Mesodermal cell (in vitro differentiated cells): ENCODE measurements at regions not wholly inside any gene's neighbourhood (a gene's known extent, or its start where the extent isn't known, plus 50 kb on each side); places are given as distances from the start of the nearest gene placed in this dataset.

Experiments
- H3K27ac ChIP-seq: 2 replicates; pipeline ENCODE4 v1.7.0; 2013; ENCODE audit warnings: mild to moderate bottlenecking, low read depth, low read length, moderate library complexity; ENCODE audit not compliant: severe bottlenecking
- H3K36me3 ChIP-seq: 2 replicates; pipeline ENCODE4 v1.7.1; 2013; ENCODE audit warnings: mild to moderate bottlenecking, low read length, moderate library complexity; ENCODE audit not compliant: control insufficient read depth, insufficient read depth
- H3K4me1 ChIP-seq: one replicate; pipeline ENCODE4 v1.7.1; 2013; ENCODE audit warnings: mild to moderate bottlenecking, low read length; ENCODE audit not compliant: insufficient read depth, control insufficient read depth, poor library complexity, severe bottlenecking
- H3K4me3 ChIP-seq: 2 replicates; pipeline ENCODE4 v1.7.0; 2013; ENCODE audit warnings: low read length, control low read depth, mild to moderate bottlenecking; ENCODE audit not compliant: insufficient read depth, poor library complexity, severe bottlenecking; ENCODE audit errors: extremely low read depth
- H3K9me3 ChIP-seq: 2 replicates; pipeline ENCODE4 v1.7.1; 2013; ENCODE audit warnings: mild to moderate bottlenecking, low read length, moderate library complexity; ENCODE audit not compliant: control insufficient read depth
- WGBS, 2 experiments: methylation state at CpG; one replicate each; pipeline ENCODE4 v1.1.5; 2013; ENCODE audit warnings: missing lambda C conversion rate in 2 of 2; ENCODE audit not compliant: insufficient coverage in 2 of 2; 5-methylcytosine and 5-hydroxymethylcytosine counted together

DNA sequence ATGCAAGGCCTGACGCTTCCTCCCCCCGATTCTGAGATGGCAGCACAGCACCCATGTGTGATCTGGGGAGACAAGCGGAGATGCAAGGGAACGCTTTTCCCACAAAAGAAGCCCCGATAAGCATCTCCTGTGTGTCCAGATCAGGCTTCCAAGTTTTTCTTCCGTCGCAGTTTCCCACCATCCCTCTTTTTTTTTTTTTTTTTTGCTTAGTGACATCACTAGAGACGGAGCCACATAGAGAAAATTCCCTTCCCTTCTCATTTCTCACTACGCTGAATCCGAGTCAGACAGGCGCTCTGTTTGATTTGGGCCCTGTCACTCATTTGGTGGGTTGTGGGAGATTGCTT lies 160.9 kb downstream of the HSD17B3 start:
- 93 to 96% methylated on average over 6 to 7 of the region's 11 CpGs for WGBS, 2 experiments
- Histone ChIP-seq H3K4me3 (no peak overlapping the region), H3K4me1 (peaks cover 12% of the 10 kb centered on the region), H3K36me3 (no peaks in the 10 kb centered on the region), H3K9me3 (peaks cover 7% of the 10 kb centered on the region), H3K27ac (no peak overlapping the region)

DNA sequence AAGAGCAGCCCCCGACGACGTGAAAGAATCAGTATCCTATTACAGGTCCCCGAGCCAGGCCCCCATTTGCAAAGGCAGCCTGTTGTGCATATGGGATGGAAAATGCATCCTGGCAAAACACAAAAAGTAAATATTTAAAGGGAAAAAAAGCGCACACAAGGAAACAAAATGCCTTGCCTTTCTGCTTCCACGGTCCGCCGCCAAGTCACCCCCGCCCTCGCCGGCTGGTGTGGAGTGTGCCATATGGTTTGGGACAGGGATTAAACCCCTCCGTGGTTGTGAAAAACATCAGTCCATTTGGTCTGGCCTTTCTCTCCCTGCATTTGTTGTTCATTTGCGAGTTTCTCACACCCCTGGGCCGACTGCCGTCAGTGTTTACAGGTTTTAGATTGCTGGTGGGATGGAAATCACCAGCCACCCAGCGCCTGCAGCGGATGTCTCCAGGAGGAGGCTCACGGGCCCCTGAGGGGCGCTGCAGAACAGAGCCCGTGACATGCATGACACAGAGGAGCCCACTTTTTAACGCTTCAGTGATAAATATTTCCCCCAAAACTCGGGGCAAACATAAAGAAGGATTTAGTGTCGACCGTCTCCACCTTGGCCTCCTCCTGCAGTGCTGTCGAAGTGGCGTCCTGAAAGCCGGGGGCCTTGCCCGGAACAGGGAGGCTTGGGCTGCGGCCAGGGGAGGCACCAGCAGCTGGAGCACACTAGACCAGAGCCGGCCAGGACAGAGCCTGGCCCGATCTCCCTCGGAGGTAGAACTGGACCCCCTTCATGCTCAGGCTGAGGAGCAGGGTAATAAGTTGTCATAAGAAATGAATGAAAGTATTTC lies 161.5 kb downstream of the HSD17B3 start:
- Histone ChIP-seq H3K4me3 (no peak overlapping the region), H3K36me3 (no peaks in the 10 kb centered on the region), H3K27ac (no peak overlapping the region), H3K4me1 (peaks cover 12% of the 10 kb centered on the region), H3K9me3 (peaks cover 7% of the 10 kb centered on the region)
- 67% methylated on average over 26 to 28 of the region's 32 CpGs for WGBS, 2 experiments

DNA sequence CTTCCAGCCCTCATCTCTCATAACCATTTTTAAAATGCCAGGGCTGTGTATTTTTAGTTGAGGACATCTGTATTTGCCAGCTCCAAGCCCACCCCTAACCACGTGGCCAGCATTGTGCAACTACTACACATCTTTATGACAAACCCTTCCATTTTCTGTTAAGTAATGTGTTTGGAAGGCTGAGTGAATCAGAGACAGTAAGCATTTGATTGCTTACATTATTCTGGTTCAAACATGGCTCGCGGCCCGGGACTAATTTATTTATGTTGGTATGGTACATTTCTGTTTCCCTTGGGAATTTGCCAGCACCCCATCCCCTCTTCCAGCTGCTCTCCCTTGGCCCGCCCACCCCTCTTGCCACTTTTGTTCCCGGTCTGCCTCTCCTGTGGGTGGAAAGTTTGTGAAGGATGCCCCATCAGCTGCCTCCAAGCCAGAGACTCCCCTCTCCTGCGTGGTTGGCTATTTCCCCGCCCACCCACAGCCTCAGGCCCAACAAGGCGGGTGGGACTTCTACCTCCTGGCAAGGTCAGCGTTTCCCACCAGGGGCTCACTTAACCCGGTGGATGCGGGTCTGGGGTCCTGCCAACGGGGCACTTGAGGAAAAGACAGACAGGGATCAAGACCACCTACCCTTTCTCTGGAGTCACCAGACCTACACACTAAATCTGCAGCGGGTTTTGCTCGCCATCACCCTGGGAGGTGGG lies 162.2 kb downstream of the HSD17B3 start:
- H3K4me3 ChIP-seq, result no peak overlapping the region
- no peak overlapping the region for H3K27ac ChIP-seq
- peaks cover 7% of the 10 kb centered on the region for H3K9me3 ChIP-seq
- no peaks in the 10 kb centered on the region for H3K36me3 ChIP-seq
- H3K4me1 ChIP-seq, result peaks cover 12% of the 10 kb centered on the region
- 70% methylated on average over 6 to 7 of the region's 15 CpGs for WGBS, 2 experiments

DNA sequence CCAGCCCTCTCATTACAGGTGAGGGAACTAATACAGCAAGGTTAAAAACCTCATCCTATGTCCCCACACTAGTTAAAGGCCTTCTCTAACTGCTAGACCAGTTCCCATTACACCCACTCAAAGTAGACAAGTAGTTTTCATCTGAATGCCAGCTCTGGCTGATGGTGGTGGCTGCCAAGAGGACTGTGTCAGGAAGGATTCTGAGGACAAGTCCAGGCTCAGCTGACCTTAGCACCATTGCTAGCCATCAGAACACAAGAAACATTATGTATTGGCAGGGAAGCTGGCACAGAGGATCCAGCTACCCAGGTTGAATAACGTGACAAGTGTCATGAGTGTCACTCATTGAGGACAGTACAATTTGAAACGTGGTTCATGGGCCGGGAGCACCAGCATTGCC lies 163.4 kb downstream of the HSD17B3 start:
- Histone ChIP-seq H3K27ac (no peak overlapping the region), H3K36me3 (no peaks in the 10 kb centered on the region), H3K9me3 (peaks cover 12% of the 10 kb centered on the region), H3K4me3 (no peak overlapping the region), H3K4me1 (peaks cover 12% of the 10 kb centered on the region)
- 84 to 100% methylated on average over 3 of the region's 3 CpGs for WGBS, 2 experiments

- Histone ChIP-seq H3K4me3 (no peak overlapping the region), H3K9me3 (peaks cover 19% of the 10 kb centered on the region), H3K36me3 (no peaks in the 10 kb centered on the region), H3K4me1 (peaks cover 12% of the 10 kb centered on the region), H3K27ac (peak overlapping the region; percentile 41)
- WGBS, 2 experiments, result 63 to 66% methylated on average over 6 of the region's 6 CpGs
Observed at GRCh38 chr9:96137671-96138429, 164.1 kb downstream of the HSD17B3 start.

GRCh38 chr9:96136992-96137670 lies 164.8 kb downstream of the HSD17B3 start:
- no peak overlapping the region for H3K4me3 ChIP-seq
- peak overlapping the region; percentile 41 for H3K27ac ChIP-seq

GRCh38 chr9:96135753-96136290 lies 166.2 kb downstream of the HSD17B3 start:
- no peak overlapping the region for H3K27ac ChIP-seq
- H3K4me3 ChIP-seq, result no peak overlapping the region
- H3K36me3 ChIP-seq, result no peaks in the 10 kb centered on the region
- peaks cover 12% of the 10 kb centered on the region for H3K4me1 ChIP-seq
- 100% methylated on average over 1 of the region's 3 CpGs; no CpG with 5 or more reads in 1 of the 2 experiments for WGBS, 2 experiments
- H3K9me3 ChIP-seq, result peaks cover 22% of the 10 kb centered on the region

More at GRCh38 chr9:96136992-96137670, 164.8 kb downstream of the HSD17B3 start:
- peaks cover 12% of the 10 kb centered on the region for H3K4me1 ChIP-seq
- H3K36me3 ChIP-seq, result no peaks in the 10 kb centered on the region
- peaks cover 22% of the 10 kb centered on the region for H3K9me3 ChIP-seq
- 37 to 50% methylated on average over 2 to 3 of the region's 8 CpGs for WGBS, 2 experiments

DNA sequence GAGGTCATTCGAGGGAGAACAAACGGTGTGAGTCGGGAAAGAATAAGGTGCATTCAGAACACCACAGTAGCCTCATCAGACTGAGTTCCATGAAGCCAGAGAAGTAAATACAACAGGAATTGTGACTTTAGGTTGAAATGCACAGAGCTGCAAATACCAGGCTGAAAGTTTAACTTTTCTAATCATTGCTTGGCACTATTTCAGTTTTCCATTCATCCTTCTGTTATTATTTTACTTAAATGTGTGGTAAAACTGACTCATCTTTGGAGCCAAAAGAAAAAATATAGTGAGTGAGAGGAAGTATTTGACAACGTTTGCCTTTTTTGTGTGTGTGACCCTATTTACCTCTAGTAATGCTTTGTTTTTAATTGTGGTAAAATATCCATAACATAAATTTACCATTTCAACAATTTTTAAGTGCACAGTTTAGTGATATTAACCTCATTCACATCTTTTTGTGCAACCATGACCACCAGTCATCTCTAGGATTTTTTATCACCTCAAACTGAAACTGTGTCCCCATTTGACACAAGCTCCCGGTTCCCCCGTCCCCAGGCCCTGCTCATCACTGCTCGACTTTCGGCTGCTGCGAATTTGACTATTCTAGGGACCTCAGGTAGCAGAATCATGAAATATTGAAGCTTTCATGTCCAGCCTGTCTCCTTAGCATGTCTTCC lies 166.8 kb downstream of the HSD17B3 start:
- Histone ChIP-seq H3K9me3 (peaks cover 22% of the 10 kb centered on the region), H3K27ac (no peak overlapping the region), H3K4me3 (no peak overlapping the region), H3K36me3 (no peaks in the 10 kb centered on the region), H3K4me1 (peaks cover 17% of the 10 kb centered on the region)
- 95 to 98% methylated on average over 8 of the region's 9 CpGs for WGBS, 2 experiments

GRCh38 chr9:96133321-96134021 lies 168.5 kb downstream of the HSD17B3 start:
- Histone ChIP-seq H3K4me3 (no peak overlapping the region), H3K9me3 (peaks cover 21% of the 10 kb centered on the region), H3K27ac (no peak overlapping the region), H3K36me3 (no peaks in the 10 kb centered on the region), H3K4me1 (peaks cover 25% of the 10 kb centered on the region)
- 94 to 100% methylated on average over 5 of the region's 6 CpGs for WGBS, 2 experiments
